GM12878 (cell line): ENCODE measurements at regions not wholly inside any gene's neighbourhood (a gene's known extent, or its start where the extent isn't known, plus 50 kb on each side); places are given as distances from the start of the nearest gene placed in this dataset.

Experiments
- ATAC-seq: fragments of 200-7000 bp; cut with Tn5 transposase; 3 replicates; pipeline ENCODE4 v1.9.1; 2020; ENCODE audit warnings: mild to moderate bottlenecking, moderate library complexity
- BruUV-seq: library from RNA; stranded (reverse); fragments of 400-500 nt; replicated peaks from 2 replicates; lab custom pipeline; 2021; lab: Mats Ljungman, UMichigan
- CTCF ChIA-PET: fragments of 300-600 bp; sonication (Branson Sonifier 250); formaldehyde crosslinking; extraction: SDS; loops from one replicate; lab custom pipeline; 2021; ENCODE audit warnings: inconsistent platforms; lab: Yijun Ruan, JAX
- POLR2A ChIA-PET: fragments of 350-600 bp; formaldehyde crosslinking; extraction: SDS; loops from one replicate; lab custom pipeline; 2021; ENCODE audit warnings: inconsistent platforms; lab: Charles Lee
- RAD21 ChIA-PET: fragments of 300-600 bp; sonication (Branson Sonifier 250); formaldehyde crosslinking; loops from one replicate; lab custom pipeline; 2023; ENCODE audit warnings: antibody characterized with exemption; ENCODE audit not compliant: unreplicated experiment; lab: Charles Lee
- SMC1A ChIA-PET: fragments of 300-600 bp; sonication (Branson Sonifier 250); formaldehyde crosslinking; loops from one replicate; lab custom pipeline; 2023; ENCODE audit not compliant: unreplicated experiment, uncharacterized antibody; lab: Charles Lee
- DNase-seq: peaks from one replicate; pipeline ENCODE4 v3.0.0-alpha.2; 2011; ENCODE audit warnings: low read depth, low spot score
- FAIRE-seq: peaks from 3 replicates; lab custom pipeline; 2011; peaks lifted over from hg19 to GRCh38; lab: Jason Lieb, UNC
- H2AFZ ChIP-seq: 2 replicates; pipeline ENCODE4 v1.6.0; 2011; ENCODE audit warnings: low read depth, low read length, control low read depth; ENCODE audit not compliant: control insufficient read depth
- H3K27ac ChIP-seq: 2 replicates; pipeline ENCODE4 v1.5.1; 2011; ENCODE audit warnings: control low read depth; ENCODE audit not compliant: control insufficient read depth, insufficient read depth
- H3K27me3 ChIP-seq, 2 experiments: replicated peaks in 1 of 2; 2 replicates each; pipeline versions ENCODE4 v1.6.0 to v1.6.1; 2011; ENCODE audit warnings: low read length in 1 of 2; ENCODE audit not compliant: control insufficient read depth in 2 of 2, insufficient read depth in 2 of 2
- H3K36me3 ChIP-seq, 2 experiments: 2 replicates each; pipeline ENCODE4 v1.5.1; 2011; ENCODE audit warnings: low read length in 1 of 2; ENCODE audit not compliant: control insufficient read depth in 2 of 2, insufficient read depth in 2 of 2
- H3K4me1 ChIP-seq: 2 replicates; pipeline ENCODE4 v1.6.1; 2011; ENCODE audit warnings: mild to moderate bottlenecking, low read length, moderate library complexity, mixed read lengths; ENCODE audit not compliant: control insufficient read depth, insufficient read depth
- H3K4me2 ChIP-seq: 2 replicates; pipeline ENCODE4 v1.6.0; 2011; ENCODE audit warnings: control low read depth; ENCODE audit not compliant: control insufficient read depth, insufficient read depth
- H3K4me3 ChIP-seq: fragments of 200-600 bp; sonication (generic); 2 replicates; pipeline ENCODE4 v1.5.1; 2016
- H3K79me2 ChIP-seq: 2 replicates; pipeline ENCODE4 v1.6.0; 2011; ENCODE audit warnings: low read length; ENCODE audit not compliant: control insufficient read depth, insufficient read depth
- H3K9ac ChIP-seq: 2 replicates; pipeline ENCODE4 v1.8.0; 2011; ENCODE audit warnings: low read length, control low read depth, mixed read lengths; ENCODE audit not compliant: control insufficient read depth, insufficient read depth
- H3K9me3 ChIP-seq: replicated peaks from 3 replicates; pipeline ENCODE4 v1.5.1; 2011; ENCODE audit warnings: mild to moderate bottlenecking, low read length; ENCODE audit not compliant: control insufficient read depth, insufficient read depth
- H4K20me1 ChIP-seq: 2 replicates; pipeline ENCODE4 v1.6.0; 2011; ENCODE audit not compliant: control insufficient read depth, insufficient read depth
- CREB1 ChIP-seq: IDR thresholded peaks from 2 replicates; pipeline ENCODE4 v1.6.1; 2012; ENCODE audit warnings: low read depth, mild to moderate bottlenecking, inconsistent platforms
- CREM ChIP-seq: IDR thresholded peaks from 2 replicates; pipeline ENCODE4 v1.6.1; 2014; ENCODE audit warnings: antibody characterized with exemption, low read depth
- GATAD2B ChIP-seq: fragments of 450-650 bp; conservative IDR thresholded peaks from 2 replicates; pipeline ENCODE4 v1.6.1; 2017; ENCODE audit warnings: low read depth, mild to moderate bottlenecking, moderate library complexity
- HDGF ChIP-seq: fragments of 450-650 bp; IDR thresholded peaks from 2 replicates; pipeline ENCODE4 v1.6.1; 2016; ENCODE audit warnings: antibody characterized with exemption
- MEF2A ChIP-seq: IDR thresholded peaks from 2 replicates; pipeline ENCODE4 v1.6.1; 2011; ENCODE audit warnings: low read depth, mild to moderate bottlenecking, low read length, moderate library complexity; ENCODE audit not compliant: insufficient read depth
- NFYA ChIP-seq: IDR thresholded peaks from 2 replicates; pipeline ENCODE4 v1.6.1; 2011; ENCODE audit warnings: low read depth, mild to moderate bottlenecking, low read length, improper control_type of control experiment, borderline replicate concordance
- PAX8 ChIP-seq: fragments of 450-650 bp; IDR thresholded peaks from 2 replicates; pipeline ENCODE4 v1.6.1; 2017; ENCODE audit warnings: mild to moderate bottlenecking, moderate library complexity
- RELA ChIP-seq: fragments of 450-650 bp; IDR thresholded peaks from 2 replicates; pipeline ENCODE4 v1.8.0; 2014; ENCODE audit warnings: borderline replicate concordance; ENCODE audit not compliant: partially characterized antibody
- TBL1XR1 ChIP-seq: IDR thresholded peaks from 2 replicates; pipeline ENCODE4 v1.6.1; 2012; ENCODE audit warnings: low read depth, low read length, improper control_type of control experiment
- USF2 ChIP-seq: IDR thresholded peaks from 2 replicates; pipeline ENCODE4 v1.6.1; 2011; ENCODE audit warnings: low read depth, low read length, improper control_type of control experiment, borderline replicate concordance
- WRNIP1 ChIP-seq: IDR thresholded peaks from 2 replicates; pipeline ENCODE4 v1.6.1; 2011; ENCODE audit warnings: low read depth, low read length, improper control_type of control experiment, borderline replicate concordance
- ZNF207 ChIP-seq: fragments of 450-650 bp; IDR thresholded peaks from 2 replicates; pipeline ENCODE4 v1.6.1; 2014; ENCODE audit warnings: antibody characterized with exemption, mild to moderate bottlenecking, borderline replicate concordance
- ZZZ3 ChIP-seq: IDR thresholded peaks from 2 replicates; pipeline ENCODE4 v1.6.1; 2011; ENCODE audit warnings: low read depth; ENCODE audit not compliant: control insufficient read depth, insufficient read length
- WGBS: methylation state at CpG from one replicate; pipeline ENCODE4 v1.1.6; 2016; ENCODE audit warnings: low lambda C conversion rate; ENCODE audit not compliant: insufficient replicate concordance, insufficient coverage; ENCODE audit errors: missing lambda C conversion rate; 5-methylcytosine and 5-hydroxymethylcytosine counted together
- in situ Hi-C: fragments of 300-500 bp; cut with MboI; formaldehyde crosslinking; loops from 9 replicates; pipeline ENCODE4 v1.14.3; 2018; ENCODE audit warnings: mixed read lengths
- intact Hi-C: fragments of 100-400 bp; cut with micrococcal nuclease; formaldehyde crosslinking; loops from one replicate; pipeline ENCODE4 v1.14.2; 2022; ENCODE audit not compliant: unreplicated experiment
- TF ChIP-seq, protein P1 (sequence below): IDR thresholded peaks from 2 replicates; pipeline ENCODE4 v1.6.1; 2011; ENCODE audit warnings: borderline replicate concordance, low read depth, mild to moderate bottlenecking, moderate library complexity, low read length; ENCODE audit not compliant: insufficient read depth, poor library complexity, severe bottlenecking

DNA sequence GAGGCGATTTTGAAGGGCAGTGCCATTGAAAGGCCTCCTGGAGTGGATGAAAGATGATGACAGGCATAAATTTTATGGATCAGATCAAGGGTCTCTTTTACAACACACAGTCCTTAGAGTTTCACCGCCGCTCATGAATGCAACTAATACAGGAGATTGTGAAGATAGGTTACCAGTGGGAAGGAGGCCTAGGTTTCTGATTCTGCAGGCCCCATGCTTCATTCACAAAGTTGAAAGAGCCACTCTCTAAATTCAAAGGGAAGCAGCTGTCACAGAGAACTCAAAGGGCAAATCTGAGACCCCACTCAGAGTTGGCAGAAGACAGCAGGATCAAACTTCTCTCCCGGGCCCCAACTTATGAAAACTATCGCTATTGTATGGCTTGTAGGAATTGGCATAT is 137.6 kb downstream of the MAP3K7 start:
- Histone ChIP-seq H3K27me3 (peaks cover 0 to 3% of the 10 kb centered on the region in 2 experiments; a peak in 1 of 4 replicates), H2AFZ (no peak overlapping the region), H4K20me1 (no peaks in the 10 kb centered on the region), H3K9me3 (no peaks in the 10 kb centered on the region), H3K4me1 (no peaks in the 10 kb centered on the region), H3K4me3 (no peak overlapping the region), H3K9ac (no peak overlapping the region), H3K4me2 (no peak overlapping the region), H3K36me3 (no peaks in the 10 kb centered on the region), H3K27ac (no peak overlapping the region), H3K79me2 (no peaks in the 10 kb centered on the region)
- BruUV-seq: no TSS peak
- no peak for ATAC-seq
- DNase-seq: no peak
- ChIA-PET CTCF (no interaction called here), POLR2A (no interaction called here), SMC1A (no interaction called here), RAD21 (interaction anchor here (1.1 kb wide), 1 partner anchor 60 kb away, joined by 4 read pairs; no protein-coding TSS in a partner anchor)
- TF ChIP-seq, protein P1, sequence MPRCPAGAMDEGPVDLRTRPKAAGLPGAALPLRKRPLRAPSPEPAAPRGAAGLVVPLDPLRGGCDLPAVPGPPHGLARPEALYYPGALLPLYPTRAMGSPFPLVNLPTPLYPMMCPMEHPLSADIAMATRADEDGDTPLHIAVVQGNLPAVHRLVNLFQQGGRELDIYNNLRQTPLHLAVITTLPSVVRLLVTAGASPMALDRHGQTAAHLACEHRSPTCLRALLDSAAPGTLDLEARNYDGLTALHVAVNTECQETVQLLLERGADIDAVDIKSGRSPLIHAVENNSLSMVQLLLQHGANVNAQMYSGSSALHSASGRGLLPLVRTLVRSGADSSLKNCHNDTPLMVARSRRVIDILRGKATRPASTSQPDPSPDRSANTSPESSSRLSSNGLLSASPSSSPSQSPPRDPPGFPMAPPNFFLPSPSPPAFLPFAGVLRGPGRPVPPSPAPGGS: no peak
- TF ChIP-seq HDGF (no peak), PAX8 (no peak), WRNIP1 (no peak), CREM (no peak)
- 53% methylated on average over 5 of the region's 5 CpGs for WGBS
- no peak for FAIRE-seq
- in situ Hi-C loops (no loop called here), intact Hi-C loops (no loop called here)

DNA sequence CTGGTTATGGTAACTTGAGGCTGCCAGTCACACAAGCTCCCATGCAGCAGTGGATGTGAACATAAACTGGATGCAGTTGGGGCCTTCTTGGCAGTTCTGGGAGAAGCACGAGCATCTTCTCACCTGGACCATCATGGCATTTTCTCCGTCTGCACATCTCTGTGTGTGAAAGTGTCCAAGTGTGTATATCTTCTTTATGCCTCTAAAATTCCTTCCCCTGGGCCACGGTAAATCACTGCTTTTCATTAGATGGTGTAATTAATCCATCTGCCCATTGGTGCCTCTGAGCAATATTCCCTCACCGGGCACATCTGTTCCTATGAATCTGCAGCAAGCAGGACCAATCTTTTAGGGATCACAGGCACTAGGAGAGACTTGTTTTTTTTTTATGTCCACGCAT is 138.0 kb downstream of the MAP3K7 start:
- Histone ChIP-seq H3K79me2 (no peaks in the 10 kb centered on the region), H3K9ac (no peak overlapping the region), H3K4me3 (no peak overlapping the region), H4K20me1 (no peaks in the 10 kb centered on the region), H3K9me3 (no peaks in the 10 kb centered on the region), H3K4me1 (no peaks in the 10 kb centered on the region), H3K36me3 (no peaks in the 10 kb centered on the region), H3K27me3 (peaks cover 0 to 3% of the 10 kb centered on the region in 2 experiments; a peak in 1 of 4 replicates), H2AFZ (no peak overlapping the region), H3K4me2 (no peak overlapping the region), H3K27ac (no peak overlapping the region)
- no TSS peak for BruUV-seq
- WGBS: 41% methylated on average over 5 of the region's 5 CpGs
- FAIRE-seq (no peak), DNase-seq (no peak), ATAC-seq (no peak)
- intact Hi-C loops (no loop called here), in situ Hi-C loops (no loop called here)
- ChIA-PET CTCF (no interaction called here), RAD21 (no interaction called here), SMC1A (no interaction called here), POLR2A (no interaction called here)
- TF ChIP-seq TBL1XR1 (no peak), ZZZ3 (no peak), CREB1 (no peak), NFYA (no peak), WRNIP1 (no peak), USF2 (no peak), ZNF207 (no peak), GATAD2B (no peak), MEF2A (no peak), PAX8 (no peak), HDGF (no peak), RELA (no peak)
